ENCODE measurements at regions not wholly inside any gene's neighbourhood (a gene's known extent, or its start where the extent isn't known, plus 50 kb on each side); places are given as distances from the start of the nearest gene placed in this dataset.
"Not testable (repeated sequence)": the region's sequence is repeated elsewhere in the genome, so short reads cannot be mapped to it uniquely, and the experiment has no call there.

DNA sequence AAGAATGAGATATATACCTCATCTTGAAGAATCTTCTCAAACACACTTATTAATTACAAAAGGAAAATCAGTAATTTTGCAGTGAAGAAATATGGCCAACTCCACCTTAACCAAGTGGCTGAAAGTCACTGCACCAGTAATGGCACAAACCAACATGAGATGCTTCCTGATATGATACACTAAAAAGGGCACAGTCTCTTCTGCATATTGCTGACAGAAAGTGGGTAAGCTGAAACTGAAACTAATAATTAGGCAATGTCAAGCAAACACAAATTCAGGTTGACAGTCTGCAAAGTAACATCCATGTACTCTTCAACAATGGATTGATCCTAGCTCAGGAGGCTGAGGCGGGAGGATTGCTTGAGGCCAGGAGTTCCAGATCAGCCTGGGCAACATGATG is 56.1 kb downstream of the ZNF22 start:
- not testable (repeated sequence) for DNase-seq (ENCODE audit: low spot score in 2 of 2); H3K36me3 Mint-ChIP-seq; H3K4me3 Mint-ChIP-seq; ATAC-seq (ENCODE audit: low read depth); H3K27ac Mint-ChIP-seq; H3K9me3 Mint-ChIP-seq; H3K4me1 Mint-ChIP-seq; H3K27me3 Mint-ChIP-seq

DNA sequence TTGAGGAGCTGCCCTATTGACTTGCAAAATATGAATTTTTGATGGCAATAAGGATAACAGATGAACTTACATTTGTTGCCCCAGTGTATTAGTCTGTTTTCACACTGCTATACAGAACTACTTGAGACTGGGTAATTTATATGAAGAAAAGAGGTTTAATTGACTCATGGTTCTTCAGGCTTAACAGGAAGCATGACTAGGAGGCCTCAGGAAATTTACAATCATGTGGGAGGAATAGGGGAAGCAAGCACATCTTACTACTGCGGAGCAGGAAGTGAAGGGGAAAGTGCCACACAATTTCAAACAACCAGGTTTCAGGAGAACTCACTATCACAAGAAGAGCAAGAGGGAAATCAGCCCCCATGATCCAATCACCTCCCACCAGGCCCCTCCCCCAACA is 57.9 kb downstream of the ZNF22 start:
- H3K36me3 Mint-ChIP-seq: no peaks in the 10 kb centered on the region

DNA sequence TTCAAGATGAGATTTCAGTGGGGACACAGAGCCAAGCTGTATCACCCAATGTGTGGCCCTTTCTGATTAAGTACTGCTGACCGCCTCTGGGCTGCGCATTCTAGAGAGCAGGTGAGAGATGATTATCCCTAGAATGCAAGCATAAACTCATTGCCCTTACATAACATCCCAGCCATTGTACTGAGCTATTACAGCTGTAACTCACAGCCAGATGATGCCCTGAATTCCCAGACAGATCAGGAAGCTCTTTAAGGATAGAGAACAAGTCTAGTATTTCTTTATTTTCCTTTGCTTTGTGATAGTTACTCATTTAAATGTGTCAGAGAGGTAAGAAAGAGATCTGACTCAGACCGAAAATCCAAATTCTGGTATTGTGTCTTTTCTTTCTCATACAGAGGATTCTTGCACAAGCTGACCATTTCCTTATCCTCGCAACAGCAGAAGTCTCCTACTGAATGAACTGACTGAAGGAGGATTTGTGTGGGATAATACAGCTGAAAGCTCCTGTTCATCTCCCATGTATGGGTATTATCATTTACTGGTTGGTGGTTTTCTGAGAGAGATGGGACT is 58.4 kb downstream of the ZNF22 start:
- no peak for DNase-seq (ENCODE audit: low spot score in 2 of 2)
- H3K27ac Mint-ChIP-seq: no peak overlapping the region
- ATAC-seq (ENCODE audit: low read depth): no peak
- no peaks in the 10 kb centered on the region for H3K36me3 Mint-ChIP-seq
- no peak overlapping the region for H3K4me3 Mint-ChIP-seq
- peaks cover 3% of the 10 kb centered on the region for H3K27me3 Mint-ChIP-seq
- H3K9me3 Mint-ChIP-seq: no peaks in the 10 kb centered on the region
- peaks cover 3% of the 10 kb centered on the region for H3K4me1 Mint-ChIP-seq

More for the DNA sequence above, 57.9 kb downstream of the ZNF22 start:
- no peak overlapping the region for H3K27ac Mint-ChIP-seq
- no peak overlapping the region for H3K4me3 Mint-ChIP-seq
- H3K4me1 Mint-ChIP-seq: peaks cover 3% of the 10 kb centered on the region
- H3K9me3 Mint-ChIP-seq: no peaks in the 10 kb centered on the region
- no peak for ATAC-seq (ENCODE audit: low read depth)
- no peak for DNase-seq (ENCODE audit: low spot score in 2 of 2)
- H3K27me3 Mint-ChIP-seq: peaks cover 2% of the 10 kb centered on the region

DNA sequence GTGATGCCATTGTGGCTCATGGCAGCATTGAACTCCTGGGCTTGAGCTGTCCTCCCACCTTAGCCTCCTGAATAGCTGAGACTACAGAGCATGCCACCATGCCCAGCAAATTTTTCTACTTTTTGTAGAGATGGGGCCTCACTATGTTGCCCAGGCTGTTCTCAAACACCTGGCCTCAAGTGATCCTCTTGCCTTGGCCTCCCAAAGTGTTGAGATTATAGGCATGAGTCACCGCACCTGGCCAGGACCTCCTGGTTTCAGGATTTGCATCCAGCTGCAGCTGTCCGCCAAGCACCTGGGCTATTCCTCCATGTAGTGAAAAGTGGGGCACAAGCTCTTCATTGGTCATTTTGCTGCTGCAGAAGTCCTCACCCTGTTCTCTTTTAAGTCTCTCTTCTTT is 58.9 kb downstream of the ZNF22 start:
- Mint-ChIP-seq H3K9me3 (no peaks in the 10 kb centered on the region), H3K4me3 (no peak overlapping the region), H3K4me1 (peaks cover 3% of the 10 kb centered on the region), H3K36me3 (no peaks in the 10 kb centered on the region), H3K27ac (no peak overlapping the region), H3K27me3 (peaks cover 3% of the 10 kb centered on the region)
- no peak for DNase-seq (ENCODE audit: low spot score in 2 of 2)
- no peak for ATAC-seq (ENCODE audit: low read depth)

DNA sequence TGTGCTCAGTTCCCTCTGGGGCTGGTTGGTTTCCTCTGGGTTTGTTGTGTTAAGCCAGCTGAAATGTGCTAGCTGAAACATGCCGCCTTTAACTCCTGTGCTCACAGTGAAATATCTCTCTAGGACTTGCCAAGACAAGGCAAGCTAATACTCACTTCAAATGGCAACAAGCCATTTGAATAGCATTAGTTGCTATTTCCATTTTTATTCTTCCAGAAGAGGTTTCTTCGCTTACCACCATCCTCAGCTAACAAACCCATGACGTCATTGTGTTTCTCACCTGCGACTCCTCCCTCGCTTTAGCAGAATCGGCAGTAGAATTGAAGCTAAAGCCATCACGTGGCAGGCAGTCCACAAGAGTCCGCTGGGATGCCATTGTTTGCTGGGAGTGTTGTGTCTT is 61.3 kb downstream of the ZNF22 start:
- H3K4me3 Mint-ChIP-seq: no peak overlapping the region

DNA sequence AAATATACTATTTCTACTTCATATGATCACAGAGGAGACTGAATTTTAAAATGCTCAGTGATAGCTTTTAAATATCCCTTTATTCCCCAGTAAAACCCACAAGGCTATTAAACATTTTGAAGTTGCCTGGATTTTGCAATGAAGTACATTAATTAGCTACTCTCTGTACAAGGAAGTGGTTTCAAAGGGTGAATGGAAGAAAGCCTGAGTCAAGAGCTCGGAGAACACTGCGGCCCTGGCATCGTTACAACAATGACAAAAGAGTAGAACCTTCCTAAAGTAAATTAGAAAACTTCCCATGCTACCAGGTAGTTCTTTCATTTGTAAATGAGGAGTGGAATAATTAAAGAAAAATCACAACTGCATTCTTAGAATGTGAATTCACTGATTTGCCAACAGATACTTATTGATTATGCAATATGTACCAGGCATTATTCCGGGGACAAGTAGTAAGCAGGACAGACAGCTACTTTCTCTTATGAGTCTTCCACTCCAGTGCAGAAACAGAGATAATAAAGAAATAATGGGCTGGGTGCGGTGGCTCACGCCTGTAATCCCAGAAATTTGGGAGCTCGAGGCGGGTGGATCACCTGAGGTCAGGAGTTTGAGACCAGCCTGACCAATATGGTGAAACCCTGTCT is 63.0 kb downstream of the ZNF22 start:
- Mint-ChIP-seq H3K27me3 (peaks cover 8% of the 10 kb centered on the region), H3K9me3 (no peaks in the 10 kb centered on the region), H3K4me3 (no peak overlapping the region), H3K36me3 (no peaks in the 10 kb centered on the region), H3K4me1 (no peaks in the 10 kb centered on the region), H3K27ac (no peak overlapping the region)
- no peak for DNase-seq (ENCODE audit: low spot score in 2 of 2)
- no peak for ATAC-seq (ENCODE audit: low read depth)

More for the DNA sequence above, 61.3 kb downstream of the ZNF22 start:
- H3K27me3 Mint-ChIP-seq: peaks cover 6% of the 10 kb centered on the region
- H3K27ac Mint-ChIP-seq: no peak overlapping the region
- H3K4me1 Mint-ChIP-seq: peaks cover 1% of the 10 kb centered on the region
- H3K9me3 Mint-ChIP-seq: no peaks in the 10 kb centered on the region
- H3K36me3 Mint-ChIP-seq: no peaks in the 10 kb centered on the region
- ATAC-seq (ENCODE audit: low read depth) (no peak), DNase-seq (ENCODE audit: low spot score in 2 of 2) (no peak)

DNA sequence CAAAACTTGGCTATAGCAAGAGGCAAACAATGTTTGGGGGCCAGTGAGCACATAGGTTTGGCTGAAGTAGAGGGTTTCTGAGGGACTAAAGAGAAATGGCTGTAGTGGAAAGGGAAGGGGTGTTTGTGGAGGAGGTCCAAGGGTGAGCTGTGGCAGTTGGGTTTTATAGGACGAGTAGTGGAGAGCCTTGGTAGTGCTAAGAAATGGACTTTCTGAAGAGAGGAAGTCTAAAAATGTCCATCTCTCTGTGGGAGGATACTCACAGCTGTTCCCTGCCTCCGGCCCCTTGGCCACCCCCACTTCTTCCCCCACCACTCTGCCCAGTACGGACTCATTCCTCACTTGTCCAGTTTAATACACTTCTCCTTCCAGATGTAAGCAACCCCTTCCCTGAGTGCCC is 64.3 kb downstream of the ZNF22 start:
- Mint-ChIP-seq H3K27ac (no peak overlapping the region), H3K4me3 (no peak overlapping the region), H3K4me1 (no peaks in the 10 kb centered on the region), H3K9me3 (no peaks in the 10 kb centered on the region), H3K36me3 (no peaks in the 10 kb centered on the region), H3K27me3 (peaks cover 8% of the 10 kb centered on the region)
- ATAC-seq (ENCODE audit: low read depth): no peak
- no peak for DNase-seq (ENCODE audit: low spot score in 2 of 2)

DNA sequence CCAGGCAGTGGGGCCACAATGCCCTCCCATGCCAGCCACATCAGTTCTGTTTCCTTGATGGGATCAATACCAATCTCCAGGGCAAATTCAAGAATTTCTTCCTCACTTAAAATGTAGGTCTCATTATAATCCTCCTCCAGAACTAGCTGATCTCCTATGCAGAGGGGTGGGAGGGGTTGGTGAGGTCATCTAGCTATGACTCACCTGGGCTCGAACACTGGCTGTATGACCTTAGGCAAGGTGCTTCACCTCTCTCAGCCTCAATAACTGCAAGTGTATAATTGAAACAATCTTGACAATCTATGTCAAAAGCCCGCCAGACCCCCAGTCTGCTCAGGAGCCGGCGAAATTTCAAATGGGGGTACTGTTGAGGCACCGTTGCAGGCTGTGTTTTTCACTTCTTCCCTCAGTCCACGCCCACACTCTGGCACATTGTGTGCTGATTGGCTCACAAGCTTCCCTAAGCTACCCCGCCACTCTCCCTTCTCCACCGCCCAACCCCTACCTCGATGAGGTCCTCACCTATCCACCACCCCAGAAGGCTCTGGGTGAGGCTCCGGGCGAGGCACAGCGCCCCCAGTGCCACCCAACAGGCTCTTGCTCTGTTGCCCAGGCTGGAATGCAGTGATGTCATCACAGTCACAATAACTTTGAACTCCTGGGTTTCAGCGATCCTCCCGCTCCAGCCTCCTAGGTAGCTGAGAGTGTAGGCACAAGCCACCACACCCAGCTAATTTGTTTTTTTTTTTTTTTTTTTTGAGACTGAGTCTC is 70.5 kb downstream of the ZNF22 start:
- Mint-ChIP-seq H3K4me1 (no peaks in the 10 kb centered on the region), H3K27ac (no peak overlapping the region), H3K4me3 (no peak overlapping the region), H3K36me3 (no peaks in the 10 kb centered on the region), H3K9me3 (peaks cover 10% of the 10 kb centered on the region), H3K27me3 (peaks cover 3% of the 10 kb centered on the region)
- no peak for ATAC-seq (ENCODE audit: low read depth)
- DNase-seq (ENCODE audit: low spot score in 2 of 2): no peak

DNA sequence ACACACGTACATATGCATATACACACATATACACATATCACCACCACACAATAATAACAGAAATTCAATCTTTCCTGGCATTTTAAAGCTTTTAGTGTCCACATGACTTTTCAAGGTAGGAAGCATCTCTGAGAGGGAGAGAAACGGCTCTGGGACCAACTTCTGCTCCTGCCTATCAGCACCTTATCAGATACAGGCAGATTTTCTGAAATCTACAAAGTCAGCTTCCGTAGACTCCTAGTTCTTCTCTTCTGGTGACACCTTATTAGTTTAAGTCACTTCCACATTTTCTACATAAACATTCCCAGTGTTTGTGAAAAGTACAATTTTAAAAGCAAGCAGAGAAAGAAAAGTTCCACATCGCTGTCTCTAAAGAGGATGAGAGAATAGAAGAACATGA is 74.5 kb downstream of the ZNF22 start:
- Mint-ChIP-seq H3K4me1 (no peaks in the 10 kb centered on the region), H3K4me3 (no peak overlapping the region), H3K9me3 (peaks cover 9% of the 10 kb centered on the region), H3K27me3 (peaks cover 3% of the 10 kb centered on the region), H3K27ac (no peak overlapping the region), H3K36me3 (no peaks in the 10 kb centered on the region)
- DNase-seq (ENCODE audit: low spot score in 2 of 2) (no peak), ATAC-seq (ENCODE audit: low read depth) (no peak)

DNA sequence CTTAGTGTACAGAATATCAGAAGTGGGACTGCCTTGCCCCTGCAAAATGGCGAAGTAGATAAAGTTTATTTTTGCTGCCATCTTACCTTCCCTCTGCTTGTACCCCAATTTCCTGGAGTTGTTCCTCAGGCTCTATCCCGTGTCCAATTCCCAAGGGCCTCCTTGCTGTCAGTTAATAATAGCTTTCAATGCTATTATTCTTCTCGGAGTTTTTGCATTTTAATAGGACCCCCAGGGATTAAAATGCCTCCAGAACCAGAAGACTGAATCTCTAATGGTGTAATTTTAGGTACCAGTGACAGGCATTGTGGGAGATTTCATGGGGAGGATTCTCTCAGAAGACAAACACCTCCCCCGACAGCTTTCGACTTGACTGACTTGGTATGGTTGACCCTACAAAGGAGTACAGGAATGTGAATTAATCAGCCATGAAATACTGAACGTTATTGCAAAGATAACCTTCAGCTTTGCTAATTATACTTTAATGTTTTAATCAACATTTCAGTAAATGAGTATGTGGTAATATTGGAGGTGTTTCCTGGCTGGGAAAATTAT is 75.2 kb downstream of the ZNF22 start:
- H3K27me3 Mint-ChIP-seq: peaks cover 5% of the 10 kb centered on the region
- no peak overlapping the region for H3K4me3 Mint-ChIP-seq
- ATAC-seq (ENCODE audit: low read depth) (no peak), DNase-seq (ENCODE audit: low spot score in 2 of 2) (no peak)
- H3K9me3 Mint-ChIP-seq: peaks cover 6% of the 10 kb centered on the region
- H3K4me1 Mint-ChIP-seq: no peaks in the 10 kb centered on the region
- H3K27ac Mint-ChIP-seq: no peak overlapping the region
- H3K36me3 Mint-ChIP-seq: no peaks in the 10 kb centered on the region

DNA sequence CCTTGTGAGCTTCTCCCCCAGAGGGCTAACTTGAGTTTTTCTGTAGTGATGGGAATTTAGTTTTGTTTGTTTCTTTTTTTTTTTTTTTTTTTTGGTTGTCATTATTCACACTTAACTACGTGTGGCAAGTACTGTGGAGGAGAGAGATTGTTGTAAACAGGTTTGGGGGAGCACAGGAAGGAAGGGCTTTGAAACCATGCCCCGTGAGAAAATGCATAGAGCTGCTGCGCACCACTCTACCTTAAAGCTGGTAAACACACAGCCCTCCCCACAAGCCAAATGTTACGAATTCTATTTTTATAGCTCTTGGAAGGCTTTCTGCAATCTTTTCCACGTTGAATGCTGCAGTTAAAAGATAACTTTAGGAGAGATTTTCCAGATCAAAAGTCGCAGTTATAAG is 76.2 kb downstream of the ZNF22 start:
- Mint-ChIP-seq H3K4me3 (no peak overlapping the region), H3K9me3 (peaks cover 2% of the 10 kb centered on the region), H3K27me3 (peaks cover 5% of the 10 kb centered on the region), H3K4me1 (no peaks in the 10 kb centered on the region), H3K27ac (no peak overlapping the region), H3K36me3 (no peaks in the 10 kb centered on the region)
- DNase-seq (ENCODE audit: low spot score in 2 of 2) (no peak), ATAC-seq (ENCODE audit: low read depth) (no peak)

DNA sequence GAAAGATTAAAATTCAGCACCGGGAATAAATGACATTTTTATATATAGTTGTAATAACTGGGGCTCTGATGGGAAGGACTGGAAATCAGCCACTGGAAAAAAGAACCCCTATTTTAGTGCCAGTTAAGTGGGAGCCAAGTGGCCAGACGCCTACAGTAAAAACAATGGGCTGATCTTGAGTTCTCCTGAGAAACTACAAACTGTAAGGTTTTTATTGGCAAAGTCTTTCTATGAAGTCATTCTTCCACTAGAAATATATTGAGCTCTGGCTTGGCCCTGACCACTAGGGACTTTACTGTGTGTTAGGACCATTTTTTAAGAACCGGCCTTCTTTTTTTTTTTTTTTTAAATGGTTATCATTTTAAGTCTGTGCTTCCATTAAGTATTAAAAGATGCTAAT is 79.6 kb downstream of the ZNF22 start:
- Mint-ChIP-seq H3K27me3 (peaks cover 10% of the 10 kb centered on the region), H3K36me3 (no peaks in the 10 kb centered on the region), H3K4me3 (no peak overlapping the region), H3K9me3 (peaks cover 5% of the 10 kb centered on the region), H3K4me1 (no peaks in the 10 kb centered on the region), H3K27ac (no peak overlapping the region)
- ATAC-seq (ENCODE audit: low read depth) (no peak), DNase-seq (ENCODE audit: low spot score in 2 of 2) (no peak)

DNA sequence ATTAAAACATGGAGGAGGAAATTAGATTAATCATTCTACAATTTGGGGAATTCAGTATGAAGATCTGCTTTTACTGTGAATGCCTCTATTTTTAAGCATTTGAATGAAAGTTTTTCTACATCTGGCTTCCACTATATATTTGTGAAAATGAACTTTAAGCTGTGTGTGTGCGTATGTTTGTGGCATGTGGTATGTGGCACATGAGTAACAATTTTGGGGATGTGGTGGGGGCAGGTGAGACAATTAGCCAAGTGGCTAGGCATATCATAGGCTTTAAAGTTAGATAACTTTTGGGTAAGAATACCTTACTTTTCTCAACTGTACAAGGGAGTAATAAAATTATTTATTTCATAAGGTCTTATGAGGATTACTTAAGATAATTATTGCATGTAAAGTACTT is 81.5 kb downstream of the ZNF22 start:
- DNase-seq (ENCODE audit: low spot score in 2 of 2) (no peak), ATAC-seq (ENCODE audit: low read depth) (no peak)
- peaks cover 9% of the 10 kb centered on the region for H3K27me3 Mint-ChIP-seq
- no peaks in the 10 kb centered on the region for H3K4me1 Mint-ChIP-seq
- H3K9me3 Mint-ChIP-seq: peaks cover 11% of the 10 kb centered on the region
- H3K36me3 Mint-ChIP-seq: peaks cover 2% of the 10 kb centered on the region
- no peak overlapping the region for H3K27ac Mint-ChIP-seq
- H3K4me3 Mint-ChIP-seq: no peak overlapping the region

DNA sequence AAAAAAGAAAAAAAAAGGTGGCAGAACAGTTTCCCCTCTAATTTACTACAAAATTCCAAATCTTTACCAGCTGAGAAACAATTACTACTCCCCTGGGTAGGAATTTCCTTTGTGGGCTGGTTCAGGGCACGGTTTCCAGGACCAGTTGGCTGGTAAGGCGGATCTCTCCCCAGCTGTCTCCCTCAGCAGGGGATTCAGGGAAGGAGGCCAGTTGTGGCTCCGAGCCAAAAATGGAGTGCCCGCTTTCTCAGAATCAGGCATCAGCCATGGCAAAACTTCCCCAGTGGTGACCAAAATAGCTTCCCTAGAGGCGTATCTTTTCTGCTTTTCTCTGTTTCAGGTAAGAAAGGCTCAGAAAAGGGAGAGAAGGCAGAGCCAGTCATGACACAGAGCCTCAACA is 91.2 kb downstream of the ZNF22 start:
- Mint-ChIP-seq H3K4me1 (no peaks in the 10 kb centered on the region), H3K27me3 (peaks cover 11% of the 10 kb centered on the region), H3K9me3 (no peaks in the 10 kb centered on the region), H3K36me3 (no peaks in the 10 kb centered on the region), H3K4me3 (no peak overlapping the region), H3K27ac (no peak overlapping the region)
- ATAC-seq (ENCODE audit: low read depth) (no peak), DNase-seq (ENCODE audit: low spot score in 2 of 2) (no peak)
